PC-9 (cell line): ENCODE measurements at regions not wholly inside any gene's neighbourhood (a gene's known extent, or its start where the extent isn't known, plus 50 kb on each side); places are given as distances from the start of the nearest gene placed in this dataset.

Experiments used
- EZH2 ChIP-seq: fragments of 200-600 bp; sonication (generic); IDR thresholded peaks from 2 replicates; pipeline ENCODE4 v1.8.0; 2017; ENCODE audit warnings: antibody characterized with exemption, low read depth
- TF ChIP-seq, protein P1 (sequence below): fragments of 200-600 bp; sonication (generic); conservative IDR thresholded peaks from 2 replicates; pipeline ENCODE4 v1.6.1; 2017; ENCODE audit warnings: mixed run types, antibody characterized with exemption, mild to moderate bottlenecking, moderate library complexity

DNA sequence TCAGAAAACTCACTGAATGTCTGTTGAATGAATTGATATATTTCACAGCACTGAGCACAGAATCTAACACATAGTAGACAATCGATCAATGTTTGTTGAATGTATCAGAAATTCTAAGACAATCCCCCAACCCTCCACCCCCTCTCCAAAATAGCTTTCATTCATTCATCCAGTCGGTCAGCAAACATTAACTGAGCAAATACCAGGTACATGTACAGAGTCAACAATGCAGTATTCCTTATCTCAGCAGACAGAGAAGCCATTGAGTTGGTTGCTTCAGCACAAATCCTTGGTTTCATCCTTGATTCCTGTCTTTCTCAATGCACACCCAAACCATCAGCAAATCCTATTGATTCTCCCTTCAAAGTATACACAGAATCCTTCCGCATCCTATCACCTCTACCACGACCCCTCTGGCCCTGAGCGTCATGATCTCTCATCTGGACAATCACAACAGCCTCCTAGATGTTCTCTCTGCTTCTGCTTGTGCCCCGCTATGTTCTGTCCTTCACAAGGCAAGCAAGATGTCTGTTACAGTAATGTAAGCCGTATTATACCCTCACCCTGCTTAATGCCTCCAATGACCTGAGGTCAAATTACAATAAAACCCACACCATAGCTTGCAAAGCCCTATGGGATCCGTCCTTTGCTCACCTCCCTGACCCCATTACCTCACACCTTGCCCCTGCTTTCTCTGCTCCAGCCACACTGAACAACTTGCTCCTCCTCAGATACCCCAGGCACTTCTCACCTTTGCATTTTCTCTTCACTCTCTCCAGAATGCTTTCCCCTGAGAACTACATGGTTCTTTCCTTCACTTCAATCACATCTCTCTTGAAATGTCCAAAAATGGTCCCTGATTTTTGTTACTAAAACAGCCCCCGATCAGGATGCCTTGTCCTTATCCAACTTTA lies 738.1 kb upstream of the TBX3 start:
- TF ChIP-seq, protein P1, sequence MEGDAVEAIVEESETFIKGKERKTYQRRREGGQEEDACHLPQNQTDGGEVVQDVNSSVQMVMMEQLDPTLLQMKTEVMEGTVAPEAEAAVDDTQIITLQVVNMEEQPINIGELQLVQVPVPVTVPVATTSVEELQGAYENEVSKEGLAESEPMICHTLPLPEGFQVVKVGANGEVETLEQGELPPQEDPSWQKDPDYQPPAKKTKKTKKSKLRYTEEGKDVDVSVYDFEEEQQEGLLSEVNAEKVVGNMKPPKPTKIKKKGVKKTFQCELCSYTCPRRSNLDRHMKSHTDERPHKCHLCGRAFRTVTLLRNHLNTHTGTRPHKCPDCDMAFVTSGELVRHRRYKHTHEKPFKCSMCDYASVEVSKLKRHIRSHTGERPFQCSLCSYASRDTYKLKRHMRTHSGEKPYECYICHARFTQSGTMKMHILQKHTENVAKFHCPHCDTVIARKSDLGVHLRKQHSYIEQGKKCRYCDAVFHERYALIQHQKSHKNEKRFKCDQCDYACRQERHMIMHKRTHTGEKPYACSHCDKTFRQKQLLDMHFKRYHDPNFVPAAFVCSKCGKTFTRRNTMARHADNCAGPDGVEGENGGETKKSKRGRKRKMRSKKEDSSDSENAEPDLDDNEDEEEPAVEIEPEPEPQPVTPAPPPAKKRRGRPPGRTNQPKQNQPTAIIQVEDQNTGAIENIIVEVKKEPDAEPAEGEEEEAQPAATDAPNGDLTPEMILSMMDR = no peak
- TF ChIP-seq EZH2 = no peak
